ENCODE measurements at regions not wholly inside any gene's neighbourhood (a gene's known extent, or its start where the extent isn't known, plus 50 kb on each side); places are given as distances from the start of the nearest gene placed in this dataset.

- TF ChIP-seq, protein P1, sequence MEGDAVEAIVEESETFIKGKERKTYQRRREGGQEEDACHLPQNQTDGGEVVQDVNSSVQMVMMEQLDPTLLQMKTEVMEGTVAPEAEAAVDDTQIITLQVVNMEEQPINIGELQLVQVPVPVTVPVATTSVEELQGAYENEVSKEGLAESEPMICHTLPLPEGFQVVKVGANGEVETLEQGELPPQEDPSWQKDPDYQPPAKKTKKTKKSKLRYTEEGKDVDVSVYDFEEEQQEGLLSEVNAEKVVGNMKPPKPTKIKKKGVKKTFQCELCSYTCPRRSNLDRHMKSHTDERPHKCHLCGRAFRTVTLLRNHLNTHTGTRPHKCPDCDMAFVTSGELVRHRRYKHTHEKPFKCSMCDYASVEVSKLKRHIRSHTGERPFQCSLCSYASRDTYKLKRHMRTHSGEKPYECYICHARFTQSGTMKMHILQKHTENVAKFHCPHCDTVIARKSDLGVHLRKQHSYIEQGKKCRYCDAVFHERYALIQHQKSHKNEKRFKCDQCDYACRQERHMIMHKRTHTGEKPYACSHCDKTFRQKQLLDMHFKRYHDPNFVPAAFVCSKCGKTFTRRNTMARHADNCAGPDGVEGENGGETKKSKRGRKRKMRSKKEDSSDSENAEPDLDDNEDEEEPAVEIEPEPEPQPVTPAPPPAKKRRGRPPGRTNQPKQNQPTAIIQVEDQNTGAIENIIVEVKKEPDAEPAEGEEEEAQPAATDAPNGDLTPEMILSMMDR (IDR thresholded peaks at IDR 0.05; ENCODE audit: poor library complexity): no peak
- TF ChIP-seq EZH2 (IDR thresholded peaks at IDR 0.05; ENCODE audit: borderline replicate concordance): no peak
These were observed 267.4 kb downstream of the ADAMTS20 start for GRCh38 chr12:43284486-43285158.
